H1 (cell line): ENCODE measurements at regions not wholly inside any gene's neighbourhood (a gene's known extent, or its start where the extent isn't known, plus 50 kb on each side); places are given as distances from the start of the nearest gene placed in this dataset.

Experiments
- CHD7 ChIP-seq: fragments of 300-600 bp; sonication (generic); IDR thresholded peaks from 2 replicates; pipeline ENCODE4 v1.7.1; 2012; ENCODE audit warnings: low read length, moderate library complexity, mild to moderate bottlenecking, inconsistent platforms; ENCODE audit not compliant: insufficient replicate concordance
- CREB1 ChIP-seq: IDR thresholded peaks from 2 replicates; pipeline ENCODE4 v1.6.1; 2012; ENCODE audit warnings: inconsistent platforms
- JUN ChIP-seq: IDR thresholded peaks from 2 replicates; pipeline ENCODE4 v1.6.1; 2011; ENCODE audit warnings: low read depth, mild to moderate bottlenecking, improper control_type of control experiment, low read length
- SP4 ChIP-seq: IDR thresholded peaks from 2 replicates; pipeline ENCODE4 v1.6.1; 2012; ENCODE audit warnings: low read length, inconsistent platforms

- no peak for TF ChIP-seq CHD7
- no peak for TF ChIP-seq JUN
- no peak for TF ChIP-seq SP4
- TF ChIP-seq CREB1, result no peak
- TF ChIP-seq, all 59 proteins: peak for 0
Measured at GRCh38 chr12:24697769-24698168, 251.1 kb downstream of the BCAT1 start (continued).
